Naive thymus-derived CD4-positive, alpha-beta T cell (primary cell): ENCODE measurements at regions not wholly inside any gene's neighbourhood (a gene's known extent, or its start where the extent isn't known, plus 50 kb on each side); places are given as distances from the start of the nearest gene placed in this dataset.

Experiments used
- ATAC-seq: fragments of 150-1000 bp; cut with Tn5 transposase; 2 replicates; pipeline ENCODE4 v1.10.0; 2021; ENCODE audit warnings: mild to moderate bottlenecking, moderate library complexity
- CTCF ChIA-PET: fragments of 350-600 bp; sonication (Branson Sonifier 250); formaldehyde crosslinking; loops from one replicate; lab custom pipeline; 2021; ENCODE audit warnings: antibody characterized with exemption; lab: Charles Lee
- POLR2A ChIA-PET: fragments of 350-600 bp; sonication (Branson Sonifier 250); formaldehyde crosslinking; loops from one replicate; lab custom pipeline; 2021; ENCODE audit warnings: antibody characterized with exemption, inconsistent platforms; lab: Charles Lee
- DNase-seq, 9 donors: peaks; one replicate each; pipeline versions ENCODE4 v3.0.0 to v3.0.0-alpha.2; 2020 to 2022; ENCODE audit warnings: mixed read lengths in 1 of 9
- H3K27ac ChIP-seq: one replicate; pipeline ENCODE4 v1.7.0; 2013; ENCODE audit warnings: mild to moderate bottlenecking, low read depth, low read length, moderate library complexity
- H3K27me3 ChIP-seq, 2 donors: one replicate each; pipeline ENCODE4 v1.7.0; 2013; ENCODE audit warnings: low read length in 2 of 2, mild to moderate bottlenecking in 2 of 2, moderate library complexity in 2 of 2; ENCODE audit not compliant: control insufficient read depth in 2 of 2, insufficient read depth in 2 of 2
- H3K36me3 ChIP-seq, 3 experiments: 1 replicate in 2 of 3; 2 replicates in 1 of 3; pipeline ENCODE4 v1.7.0; 2013; ENCODE audit warnings: low read length in 3 of 3, mild to moderate bottlenecking in 3 of 3, moderate library complexity in 1 of 3; ENCODE audit not compliant: insufficient read depth in 3 of 3, control insufficient read depth in 2 of 3
- H3K4me1 ChIP-seq, 2 donors: one replicate each; pipeline ENCODE4 v1.7.0; 2013; ENCODE audit warnings: low read length in 2 of 2, mild to moderate bottlenecking in 2 of 2, moderate library complexity in 1 of 2; ENCODE audit not compliant: control insufficient read depth in 2 of 2, insufficient read depth in 2 of 2
- H3K4me3 ChIP-seq: 2 replicates; pipeline ENCODE4 v1.7.0; 2013; ENCODE audit warnings: mild to moderate bottlenecking, low read length
- H3K9me3 ChIP-seq, 3 experiments: 1 replicate in 2 of 3; 2 replicates in 1 of 3; pipeline ENCODE4 v1.7.0; 2013; ENCODE audit warnings: low read length in 3 of 3; ENCODE audit not compliant: control insufficient read depth in 2 of 3
- H3K27ac Mint-ChIP-seq, 9 donors: one replicate each; pipeline ENCODE4 v1.8.0; 2020 to 2022; ENCODE audit warnings: mixed read lengths in 9 of 9, mild to moderate bottlenecking in 8 of 9, moderate library complexity in 5 of 9, inconsistent platforms in 2 of 9
- H3K27me3 Mint-ChIP-seq, 5 donors: one replicate each; pipeline ENCODE4 v1.8.0; 2021 to 2022; ENCODE audit warnings: mixed read lengths in 5 of 5, mild to moderate bottlenecking in 1 of 5
- H3K36me3 Mint-ChIP-seq, 5 donors: one replicate each; pipeline ENCODE4 v1.8.0; 2020 to 2022; ENCODE audit warnings: mixed read lengths in 5 of 5, mild to moderate bottlenecking in 3 of 5, inconsistent platforms in 1 of 5
- H3K4me1 Mint-ChIP-seq, 7 donors: one replicate each; pipeline ENCODE4 v1.8.0; 2020 to 2022; ENCODE audit warnings: mixed read lengths in 7 of 7, mild to moderate bottlenecking in 3 of 7, inconsistent platforms in 1 of 7
- H3K4me3 Mint-ChIP-seq, 10 donors: one replicate each; pipeline ENCODE4 v1.8.0; 2020 to 2022; ENCODE audit warnings: mild to moderate bottlenecking in 10 of 10, mixed read lengths in 10 of 10, moderate library complexity in 6 of 10, inconsistent platforms in 2 of 10
- H3K9me3 Mint-ChIP-seq, 11 donors: one replicate each; pipeline ENCODE4 v1.8.0; 2020 to 2022; ENCODE audit warnings: mixed read lengths in 11 of 11, mild to moderate bottlenecking in 4 of 11, inconsistent platforms in 1 of 11, moderate library complexity in 1 of 11
- intact Hi-C, 2 donors: fragments of 100-400 bp; cut with micrococcal nuclease; formaldehyde crosslinking; loops; one replicate each; pipeline ENCODE4 v1.15.1; 2023

- Histone ChIP-seq H3K36me3 (no peaks in the 10 kb centered on the region), H3K4me3 (no peak overlapping the region), H3K27me3 (no peaks in the 10 kb centered on the region), H3K27ac (no peak overlapping the region), H3K4me1 (no peaks in the 10 kb centered on the region), H3K9me3 (no peaks in the 10 kb centered on the region)
- Mint-ChIP-seq H3K27me3 (no peaks in the 10 kb centered on the region), H3K4me1 (no peaks in the 10 kb centered on the region), H3K9me3 (peaks cover 0 to 17% (median 6%) of the 10 kb centered on the region in 11 donors), H3K27ac (no peak overlapping the region), H3K4me3 (no peak overlapping the region), H3K36me3 (peaks cover 0 to 4% (median 0%) of the 10 kb centered on the region in 5 donors)
- no peak for ATAC-seq
- CTCF ChIA-PET, result no interaction called here
- intact Hi-C loops, result no loop called here
- no peak for DNase-seq
- POLR2A ChIA-PET, result no interaction called here
These were observed 715.6 kb upstream of the ID4 start for GRCh38 chr6:19121521-19121920.

- no peaks in the 10 kb centered on the region for H3K27me3 Mint-ChIP-seq
- H3K27ac Mint-ChIP-seq, result no peak overlapping the region
- CTCF ChIA-PET, result no interaction called here
- Histone ChIP-seq H3K4me1 (no peaks in the 10 kb centered on the region), H3K4me3 (no peak overlapping the region), H3K9me3 (no peaks in the 10 kb centered on the region), H3K27me3 (no peaks in the 10 kb centered on the region), H3K27ac (no peak overlapping the region), H3K36me3 (no peaks in the 10 kb centered on the region)
- no peaks in the 10 kb centered on the region for H3K36me3 Mint-ChIP-seq
- peaks cover 0 to 22% (median 4%) of the 10 kb centered on the region in 11 donors for H3K9me3 Mint-ChIP-seq
- no peaks in the 10 kb centered on the region for H3K4me1 Mint-ChIP-seq
- DNase-seq (no peak), ATAC-seq (no peak)
- H3K4me3 Mint-ChIP-seq, result no peak overlapping the region
- POLR2A ChIA-PET, result no interaction called here
- intact Hi-C loops, result no loop called here
These were observed 710.1 kb upstream of the ID4 start for GRCh38 chr6:19127081-19127480.

GRCh38 chr6:19128701-19129100 lies 708.5 kb upstream of the ID4 start:
- no peaks in the 10 kb centered on the region for H3K27me3 Mint-ChIP-seq
- H3K9me3 ChIP-seq, result no peaks in the 10 kb centered on the region
- no peak overlapping the region for H3K27ac ChIP-seq
- H3K27ac Mint-ChIP-seq, result no peak overlapping the region
- DNase-seq (no peak), ATAC-seq (no peak)
- ChIA-PET CTCF (no interaction called here), POLR2A (no interaction called here)
- H3K9me3 Mint-ChIP-seq, result peaks cover 0 to 22% (median 4%) of the 10 kb centered on the region in 11 donors
- H3K36me3 ChIP-seq, result no peaks in the 10 kb centered on the region
- H3K4me3 ChIP-seq, result no peak overlapping the region
- H3K4me1 ChIP-seq, result no peaks in the 10 kb centered on the region
- no peaks in the 10 kb centered on the region for H3K27me3 ChIP-seq
- no peak overlapping the region for H3K4me3 Mint-ChIP-seq
- no peaks in the 10 kb centered on the region for H3K36me3 Mint-ChIP-seq
- intact Hi-C loops, result no loop called here
- no peaks in the 10 kb centered on the region for H3K4me1 Mint-ChIP-seq

GRCh38 chr6:19135706-19136105 lies 701.5 kb upstream of the ID4 start:
- H3K4me1 ChIP-seq, result no peaks in the 10 kb centered on the region

GRCh38 chr6:19137505-19137904 lies 699.7 kb upstream of the ID4 start:
- Histone ChIP-seq H3K27ac (no peak overlapping the region), H3K4me1 (no peaks in the 10 kb centered on the region), H3K4me3 (no peak overlapping the region), H3K27me3 (no peaks in the 10 kb centered on the region), H3K9me3 (no peaks in the 10 kb centered on the region), H3K36me3 (no peaks in the 10 kb centered on the region)
- DNase-seq (no peak), ATAC-seq (no peak)
- Mint-ChIP-seq H3K36me3 (no peaks in the 10 kb centered on the region), H3K27ac (no peak overlapping the region), H3K4me1 (no peaks in the 10 kb centered on the region), H3K4me3 (no peak overlapping the region), H3K27me3 (no peaks in the 10 kb centered on the region), H3K9me3 (peaks cover 0 to 15% (median 6%) of the 10 kb centered on the region in 11 donors)
- CTCF ChIA-PET, result no interaction called here
- POLR2A ChIA-PET, result no interaction called here
- intact Hi-C loops, result loop anchor here in 1 of 2 donors (2.0 kb wide), 1 partner anchor 27 kb away; no protein-coding TSS in a partner anchor

More at GRCh38 chr6:19135706-19136105, 701.5 kb upstream of the ID4 start:
- CTCF ChIA-PET, result no interaction called here
- Histone ChIP-seq H3K27ac (no peak overlapping the region), H3K4me3 (no peak overlapping the region), H3K9me3 (no peaks in the 10 kb centered on the region), H3K27me3 (no peaks in the 10 kb centered on the region), H3K36me3 (no peaks in the 10 kb centered on the region)
- Mint-ChIP-seq H3K4me3 (no peak overlapping the region), H3K27me3 (no peaks in the 10 kb centered on the region), H3K4me1 (no peaks in the 10 kb centered on the region), H3K9me3 (peaks cover 0 to 15% (median 6%) of the 10 kb centered on the region in 11 donors), H3K36me3 (no peaks in the 10 kb centered on the region), H3K27ac (no peak overlapping the region)
- DNase-seq (no peak), ATAC-seq (no peak)
- POLR2A ChIA-PET, result no interaction called here
- intact Hi-C loops, result loop anchor here in 1 of 2 donors (2.0 kb wide), 1 partner anchor 29 kb away; no protein-coding TSS in a partner anchor

GRCh38 chr6:19142275-19142674 lies 694.9 kb upstream of the ID4 start:
- no peaks in the 10 kb centered on the region for H3K36me3 ChIP-seq
- Mint-ChIP-seq H3K27ac (no peak overlapping the region), H3K4me1 (no peaks in the 10 kb centered on the region), H3K9me3 (peaks cover 0 to 15% (median 3%) of the 10 kb centered on the region in 11 donors), H3K36me3 (peaks cover 0 to 3% (median 0%) of the 10 kb centered on the region in 5 donors), H3K4me3 (no peak overlapping the region), H3K27me3 (no peaks in the 10 kb centered on the region)
- no peaks in the 10 kb centered on the region for H3K4me1 ChIP-seq
- no peak overlapping the region for H3K27ac ChIP-seq
- no peak for ATAC-seq
- no peaks in the 10 kb centered on the region for H3K27me3 ChIP-seq
- DNase-seq, result no peak
- intact Hi-C loops, result no loop called here
- no peaks in the 10 kb centered on the region for H3K9me3 ChIP-seq
- CTCF ChIA-PET, result no interaction called here
- POLR2A ChIA-PET, result no interaction called here
- no peak overlapping the region for H3K4me3 ChIP-seq

GRCh38 chr6:19150307-19150706 lies 686.9 kb upstream of the ID4 start:
- Histone ChIP-seq H3K27me3 (no peaks in the 10 kb centered on the region), H3K4me3 (no peak overlapping the region), H3K9me3 (no peaks in the 10 kb centered on the region), H3K27ac (no peak overlapping the region), H3K36me3 (no peaks in the 10 kb centered on the region), H3K4me1 (no peaks in the 10 kb centered on the region)
- no peaks in the 10 kb centered on the region for H3K27me3 Mint-ChIP-seq
- ATAC-seq (no peak), DNase-seq (no peak)
- no peak overlapping the region for H3K4me3 Mint-ChIP-seq
- H3K9me3 Mint-ChIP-seq, result peaks cover 0 to 19% (median 6%) of the 10 kb centered on the region in 11 donors
- H3K27ac Mint-ChIP-seq, result no peak overlapping the region
- CTCF ChIA-PET, result no interaction called here
- no peaks in the 10 kb centered on the region for H3K36me3 Mint-ChIP-seq
- POLR2A ChIA-PET, result no interaction called here
- intact Hi-C loops, result no loop called here
- no peaks in the 10 kb centered on the region for H3K4me1 Mint-ChIP-seq
